ENCODE measurements at regions not wholly inside any gene's neighbourhood (a gene's known extent, or its start where the extent isn't known, plus 50 kb on each side); places are given as distances from the start of the nearest gene placed in this dataset.

- H4K20me1 ChIP-seq (ENCODE audit: insufficient read depth): no peaks in the 10 kb centered on the region
- H3K27me3 ChIP-seq (ENCODE audit: insufficient read depth, low read length): no peaks in the 10 kb centered on the region
- DNase-seq (ENCODE audit: low read depth, low spot score) (no peak), ATAC-seq (no peak)
- H3K9me2 ChIP-seq (ENCODE audit: insufficient read depth): no peaks in the 10 kb centered on the region
- H3K9me3 ChIP-seq (ENCODE audit: control insufficient read depth in 1 of 2, insufficient read depth in 1 of 2, low read depth in 1 of 2, low read length in 2 of 2): 0 out of 4 replicates have a peak, but pooled peaks cover 0 to 3% of the 10 kb centered on the region in 2 experiments
- no peak overlapping the region for H3K27ac ChIP-seq (ENCODE audit: low read depth, low read length)
- BruUV-seq (replicated peaks): no TSS peak
- H2AFZ ChIP-seq (ENCODE audit: low read depth, low read length, poor library complexity, severe bottlenecking): no peak overlapping the region
- POLR2A ChIA-PET: no interaction called here
- intact Hi-C loops (cut with micrococcal nuclease): no loop called here
- H3K79me2 ChIP-seq (ENCODE audit: insufficient read depth, low read length): no peaks in the 10 kb centered on the region
- CTCF ChIA-PET: no interaction called here
- H3K4me2 ChIP-seq (ENCODE audit: low read length): no peak overlapping the region
- H3K4me1 ChIP-seq (ENCODE audit: control insufficient read depth in 1 of 2, insufficient read depth in 2 of 2, low read length in 2 of 2): no peaks in the 10 kb centered on the region
- TF ChIP-seq ZFX (IDR thresholded peaks at IDR 0.05) (no peak), EZH2 (IDR thresholded peaks at IDR 0.05) (no peak), FOSL1 (IDR thresholded peaks at IDR 0.05; ENCODE audit: low read depth) (no peak), SRF (IDR thresholded peaks at IDR 0.05; ENCODE audit: low read depth) (no peak), REST (IDR thresholded peaks at IDR 0.05; ENCODE audit: low read depth) (no peak), CBX3 (IDR thresholded peaks at IDR 0.05; ENCODE audit: low read depth) (no peak), CEBPB (IDR thresholded peaks at IDR 0.05; ENCODE audit: low read depth) (no peak), EZH2phosphoT487 (IDR thresholded peaks at IDR 0.05; ENCODE audit: borderline replicate concordance) (no peak), TCF7L2 (IDR thresholded peaks at IDR 0.05; ENCODE audit: borderline replicate concordance, extremely low read depth, insufficient read depth, insufficient read length) (no peak), JUND (IDR thresholded peaks at IDR 0.05) (no peak), ZBTB33 (IDR thresholded peaks at IDR 0.05; ENCODE audit: extremely low read depth, insufficient replicate concordance, low read length) (no peak), MAX (IDR thresholded peaks at IDR 0.05) (no peak), ZNF274 (IDR thresholded peaks at IDR 0.05; ENCODE audit: low read depth, low read length) (no peak)
- RAD21 ChIA-PET (ENCODE audit: low non-redundant PET in 1 of 2, low total read pairs in 2 of 2, uncharacterized antibody in 2 of 2, unreplicated experiment in 2 of 2): no interaction called here
- no peak overlapping the region for H3K9ac ChIP-seq (ENCODE audit: low read length)
- H3K4me3 ChIP-seq (replicated peaks in 1 of 2; ENCODE audit: low read depth in 1 of 2, low read length in 2 of 2): no peak overlapping the region
- no peaks in the 10 kb centered on the region for H3K36me3 ChIP-seq (ENCODE audit: control insufficient read depth in 1 of 2, insufficient read depth in 2 of 2, low read length in 2 of 2)
Observed at GRCh38 chr10:78247821-78248220, 214.2 kb downstream of the RPS24 start.

Data from HCT116 (cell line).